ENCODE measurements at regions not wholly inside any gene's neighbourhood (a gene's known extent, or its start where the extent isn't known, plus 50 kb on each side); places are given as distances from the start of the nearest gene placed in this dataset.
A peak's percentile ranks its signal among the peaks of the same experiment; 100 is the strongest.

DNA sequence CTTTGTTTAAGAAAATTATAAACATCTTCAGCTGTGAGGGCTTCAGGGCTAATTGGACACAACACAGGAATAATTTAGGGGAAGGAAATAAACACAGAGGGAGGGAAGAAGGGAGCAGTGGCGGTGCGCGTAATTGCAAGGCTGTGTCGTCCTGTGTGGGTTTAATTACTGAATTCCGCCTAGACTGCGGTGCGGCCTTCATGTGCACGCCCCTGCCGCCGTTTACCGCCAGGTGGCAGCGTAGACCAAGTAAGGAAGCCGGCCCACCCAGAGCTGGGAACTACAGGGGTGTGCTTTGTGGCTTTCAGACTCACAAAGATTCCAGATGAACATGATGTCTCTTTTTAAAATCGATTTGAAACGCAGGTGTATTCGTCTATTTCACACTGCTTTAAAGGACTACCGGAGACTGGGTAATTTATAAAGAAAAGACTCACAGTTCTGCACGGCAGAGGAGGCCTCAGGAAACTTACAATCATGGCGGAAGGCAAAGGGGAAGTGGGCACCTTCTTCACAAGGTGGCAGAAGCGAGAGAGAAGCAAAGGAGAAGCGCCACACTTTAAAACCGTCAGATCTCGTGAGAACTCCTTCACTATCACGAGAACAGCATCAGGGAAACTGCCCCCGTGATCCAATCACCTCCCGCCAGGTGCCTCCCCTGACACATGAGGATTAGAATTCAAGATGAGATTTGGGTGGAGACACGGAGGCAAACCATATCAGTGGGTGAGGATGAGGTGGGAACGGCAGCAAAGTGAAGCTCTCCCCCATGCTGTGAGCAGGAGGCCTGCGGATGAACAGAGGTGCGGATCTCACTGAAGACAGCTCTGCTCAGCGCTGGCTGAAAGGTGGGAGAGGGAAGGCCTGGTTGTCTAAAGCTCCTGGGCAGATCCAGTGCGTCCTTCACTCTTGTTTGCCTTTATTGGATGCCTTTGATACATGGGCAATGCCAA is 222.0 kb upstream of the PDE10A start:
- TF ChIP-seq, protein P1, sequence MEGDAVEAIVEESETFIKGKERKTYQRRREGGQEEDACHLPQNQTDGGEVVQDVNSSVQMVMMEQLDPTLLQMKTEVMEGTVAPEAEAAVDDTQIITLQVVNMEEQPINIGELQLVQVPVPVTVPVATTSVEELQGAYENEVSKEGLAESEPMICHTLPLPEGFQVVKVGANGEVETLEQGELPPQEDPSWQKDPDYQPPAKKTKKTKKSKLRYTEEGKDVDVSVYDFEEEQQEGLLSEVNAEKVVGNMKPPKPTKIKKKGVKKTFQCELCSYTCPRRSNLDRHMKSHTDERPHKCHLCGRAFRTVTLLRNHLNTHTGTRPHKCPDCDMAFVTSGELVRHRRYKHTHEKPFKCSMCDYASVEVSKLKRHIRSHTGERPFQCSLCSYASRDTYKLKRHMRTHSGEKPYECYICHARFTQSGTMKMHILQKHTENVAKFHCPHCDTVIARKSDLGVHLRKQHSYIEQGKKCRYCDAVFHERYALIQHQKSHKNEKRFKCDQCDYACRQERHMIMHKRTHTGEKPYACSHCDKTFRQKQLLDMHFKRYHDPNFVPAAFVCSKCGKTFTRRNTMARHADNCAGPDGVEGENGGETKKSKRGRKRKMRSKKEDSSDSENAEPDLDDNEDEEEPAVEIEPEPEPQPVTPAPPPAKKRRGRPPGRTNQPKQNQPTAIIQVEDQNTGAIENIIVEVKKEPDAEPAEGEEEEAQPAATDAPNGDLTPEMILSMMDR (conservative IDR thresholded peaks at IDR 0.05; ENCODE audit: low read depth, low read length) = peak; percentile 95
- no peak for TF ChIP-seq EZH2 (IDR thresholded peaks at IDR 0.05; ENCODE audit: borderline replicate concordance, low read depth, low read length, poor library complexity, severe bottlenecking)
- peak; percentile 87 for DNase-seq (ENCODE audit: low spot score)
- Histone ChIP-seq H3K36me3 (ENCODE audit: insufficient read depth, low read length, poor library complexity, severe bottlenecking) (no peaks in the 10 kb centered on the region), H3K9me3 (ENCODE audit: low read depth, low read length, poor library complexity, severe bottlenecking) (no peaks in the 10 kb centered on the region), H3K27me3 (replicated peaks; ENCODE audit: insufficient read depth, low read depth, low read length, poor library complexity) (peaks cover 1% of the 10 kb centered on the region), H3K27ac (ENCODE audit: low read depth, low read length, poor library complexity, severe bottlenecking) (no peak overlapping the region), H3K4me3 (ENCODE audit: low read depth, low read length, poor library complexity, severe bottlenecking) (no peak overlapping the region), H3K4me1 (ENCODE audit: insufficient read depth, low read length, poor library complexity, severe bottlenecking) (no peaks in the 10 kb centered on the region)
- CTCF ChIA-PET = interaction anchor here (0.5 to 3.2 kb wide), 6 partner anchors 63 to 447 kb away, joined by 3 to 15 read pairs (median 4); no protein-coding TSS in a partner anchor
- BruUV-seq (replicated peaks) = no TSS peak
- POLR2A ChIA-PET (ENCODE audit: low non-redundant PET) = no interaction called here
- intact Hi-C loops (cut with micrococcal nuclease; ENCODE audit: unreplicated experiment) = loop anchor here (1.0 kb wide), 1 partner anchor 221 kb away; no protein-coding TSS in a partner anchor

DNA sequence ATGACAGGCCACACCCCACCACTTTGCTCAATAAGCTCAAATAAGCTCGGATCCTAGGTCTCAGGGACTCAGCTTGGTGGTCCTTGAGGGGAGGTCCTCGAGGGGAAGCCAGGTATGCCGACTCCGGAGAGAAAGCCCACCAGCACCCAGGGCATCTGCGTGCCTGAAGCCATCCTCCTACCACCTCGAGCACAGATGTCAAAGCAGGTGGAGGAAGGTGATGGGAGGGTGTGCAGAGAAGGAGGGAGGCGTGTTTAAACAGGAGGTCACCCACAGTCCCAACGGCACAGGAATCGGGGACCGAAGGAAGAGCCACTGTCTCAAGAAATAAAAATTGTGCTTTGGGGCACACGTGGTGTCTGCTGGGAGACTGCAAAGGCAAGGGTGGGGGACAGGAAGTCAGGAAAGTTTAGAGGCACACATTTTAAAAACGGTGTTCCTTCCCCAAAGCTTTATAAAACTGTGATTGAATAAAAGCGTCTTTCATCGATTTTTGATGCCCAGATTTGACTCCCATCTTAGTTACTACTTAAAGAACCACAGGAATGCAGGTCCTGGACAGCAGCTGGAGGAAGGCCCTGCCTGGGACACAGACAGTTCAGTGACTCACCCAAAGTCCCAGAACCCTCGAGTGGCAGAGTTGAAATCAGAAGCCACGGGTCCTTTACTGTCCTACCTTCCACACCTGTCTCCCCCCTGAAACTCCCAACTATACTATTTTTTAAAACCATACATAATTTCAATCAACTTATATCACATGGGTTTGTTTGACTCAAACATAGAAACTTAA is 221.0 kb upstream of the PDE10A start:
- Histone ChIP-seq H3K9me3 (ENCODE audit: low read depth, low read length, poor library complexity, severe bottlenecking) (no peaks in the 10 kb centered on the region), H3K27ac (ENCODE audit: low read depth, low read length, poor library complexity, severe bottlenecking) (no peak overlapping the region), H3K4me3 (ENCODE audit: low read depth, low read length, poor library complexity, severe bottlenecking) (no peak overlapping the region), H3K27me3 (replicated peaks; ENCODE audit: insufficient read depth, low read depth, low read length, poor library complexity) (peaks cover 10% of the 10 kb centered on the region), H3K4me1 (ENCODE audit: insufficient read depth, low read length, poor library complexity, severe bottlenecking) (no peaks in the 10 kb centered on the region), H3K36me3 (ENCODE audit: insufficient read depth, low read length, poor library complexity, severe bottlenecking) (no peaks in the 10 kb centered on the region)
- BruUV-seq (replicated peaks) = no TSS peak
- CTCF ChIA-PET = interaction anchor here (0.5 to 3.2 kb wide), 6 partner anchors 62 to 446 kb away, joined by 3 to 15 read pairs (median 4); no protein-coding TSS in a partner anchor
- intact Hi-C loops (cut with micrococcal nuclease; ENCODE audit: unreplicated experiment) = no loop called here
- POLR2A ChIA-PET (ENCODE audit: low non-redundant PET) = no interaction called here
- no peak for DNase-seq (ENCODE audit: low spot score)
- no peak for TF ChIP-seq EZH2 (IDR thresholded peaks at IDR 0.05; ENCODE audit: borderline replicate concordance, low read depth, low read length, poor library complexity, severe bottlenecking)
- TF ChIP-seq, protein P1 (conservative IDR thresholded peaks at IDR 0.05; ENCODE audit: low read depth, low read length) = no peak

DNA sequence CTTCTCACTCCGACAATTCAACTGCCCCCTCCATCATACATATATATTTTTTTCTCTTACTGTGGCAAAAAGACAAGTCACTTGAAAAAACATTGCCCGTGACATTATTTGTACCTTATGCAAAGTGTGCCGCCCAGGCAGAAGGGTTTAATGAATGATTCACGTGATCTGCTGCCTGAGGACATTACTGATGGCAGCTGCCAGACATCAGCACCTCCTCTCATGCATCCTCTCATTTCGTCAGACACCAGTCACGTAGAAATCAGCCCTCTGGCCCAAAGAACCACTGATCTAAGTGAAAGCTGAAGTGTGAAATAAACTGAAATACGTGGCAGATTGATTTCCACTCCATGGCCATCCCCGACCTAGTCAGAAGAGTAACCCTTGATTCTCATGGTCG is 218.8 kb upstream of the PDE10A start:
- intact Hi-C loops (cut with micrococcal nuclease; ENCODE audit: unreplicated experiment) = no loop called here
- POLR2A ChIA-PET (ENCODE audit: low non-redundant PET) = no interaction called here
- BruUV-seq (replicated peaks) = no TSS peak
- H3K36me3 ChIP-seq (ENCODE audit: insufficient read depth, low read length, poor library complexity, severe bottlenecking) = no peaks in the 10 kb centered on the region
- peaks cover 32% of the 10 kb centered on the region for H3K27me3 ChIP-seq (replicated peaks; ENCODE audit: insufficient read depth, low read depth, low read length, poor library complexity)
- H3K27ac ChIP-seq (ENCODE audit: low read depth, low read length, poor library complexity, severe bottlenecking) = no peak overlapping the region
- H3K4me3 ChIP-seq (ENCODE audit: low read depth, low read length, poor library complexity, severe bottlenecking) = no peak overlapping the region
- DNase-seq (ENCODE audit: low spot score) = no peak
- no peaks in the 10 kb centered on the region for H3K4me1 ChIP-seq (ENCODE audit: insufficient read depth, low read length, poor library complexity, severe bottlenecking)
- H3K9me3 ChIP-seq (ENCODE audit: low read depth, low read length, poor library complexity, severe bottlenecking) = no peaks in the 10 kb centered on the region
- CTCF ChIA-PET = no interaction called here
- TF ChIP-seq, protein P1 (conservative IDR thresholded peaks at IDR 0.05; ENCODE audit: low read depth, low read length) = no peak
- no peak for TF ChIP-seq EZH2 (IDR thresholded peaks at IDR 0.05; ENCODE audit: borderline replicate concordance, low read depth, low read length, poor library complexity, severe bottlenecking)

Data from A673 (cell line).